Lower leg skin (tissue), 3 donors: ENCODE measurements at regions not wholly inside any gene's neighbourhood (a gene's known extent, or its start where the extent isn't known, plus 50 kb on each side); places are given as distances from the start of the nearest gene placed in this dataset.

Experiments
- POLR2A ChIP-seq, 2 donors: fragments of 450-650 bp; IDR thresholded peaks; one replicate each; pipeline ENCODE4 v1.6.1; 2016 to 2017; ENCODE audit warnings: antibody characterized with exemption in 2 of 2, mild to moderate bottlenecking in 1 of 2, moderate library complexity in 1 of 2
- TF ChIP-seq, protein P1 (sequence below), 3 donors: fragments of 450-650 bp; IDR thresholded peaks; one replicate each; pipeline ENCODE4 v1.5.1; 2016; ENCODE audit warnings: antibody characterized with exemption in 3 of 3, mild to moderate bottlenecking in 3 of 3, moderate library complexity in 2 of 3

DNA sequence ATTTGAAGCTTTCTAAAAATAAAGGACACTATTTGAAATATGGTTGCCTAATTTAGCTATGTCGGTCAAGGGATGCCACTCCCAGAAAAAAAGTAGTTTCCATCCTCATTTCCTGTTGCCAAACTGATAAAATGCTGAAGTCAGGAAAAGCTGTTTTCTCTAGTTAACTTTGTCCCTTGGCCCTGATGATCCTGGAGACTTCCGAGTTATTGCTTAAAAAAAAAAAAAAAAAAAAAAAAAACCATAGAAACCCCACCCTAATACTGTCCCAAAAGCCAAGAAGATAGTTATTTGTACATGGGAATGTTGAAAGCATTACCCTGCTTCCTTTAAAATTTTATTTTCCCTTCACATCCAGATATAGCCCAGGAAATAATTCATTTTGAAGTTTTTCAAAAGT, 236.7 kb downstream of the SOD2 start:
- TF ChIP-seq, protein P1, sequence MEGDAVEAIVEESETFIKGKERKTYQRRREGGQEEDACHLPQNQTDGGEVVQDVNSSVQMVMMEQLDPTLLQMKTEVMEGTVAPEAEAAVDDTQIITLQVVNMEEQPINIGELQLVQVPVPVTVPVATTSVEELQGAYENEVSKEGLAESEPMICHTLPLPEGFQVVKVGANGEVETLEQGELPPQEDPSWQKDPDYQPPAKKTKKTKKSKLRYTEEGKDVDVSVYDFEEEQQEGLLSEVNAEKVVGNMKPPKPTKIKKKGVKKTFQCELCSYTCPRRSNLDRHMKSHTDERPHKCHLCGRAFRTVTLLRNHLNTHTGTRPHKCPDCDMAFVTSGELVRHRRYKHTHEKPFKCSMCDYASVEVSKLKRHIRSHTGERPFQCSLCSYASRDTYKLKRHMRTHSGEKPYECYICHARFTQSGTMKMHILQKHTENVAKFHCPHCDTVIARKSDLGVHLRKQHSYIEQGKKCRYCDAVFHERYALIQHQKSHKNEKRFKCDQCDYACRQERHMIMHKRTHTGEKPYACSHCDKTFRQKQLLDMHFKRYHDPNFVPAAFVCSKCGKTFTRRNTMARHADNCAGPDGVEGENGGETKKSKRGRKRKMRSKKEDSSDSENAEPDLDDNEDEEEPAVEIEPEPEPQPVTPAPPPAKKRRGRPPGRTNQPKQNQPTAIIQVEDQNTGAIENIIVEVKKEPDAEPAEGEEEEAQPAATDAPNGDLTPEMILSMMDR (IDR thresholded peaks at IDR 0.05), result no peak
- TF ChIP-seq POLR2A (IDR thresholded peaks at IDR 0.05), result no peak
